ENCODE measurements at regions not wholly inside any gene's neighbourhood (a gene's known extent, or its start where the extent isn't known, plus 50 kb on each side); places are given as distances from the start of the nearest gene placed in this dataset.

GRCh38 chr3:72341920-72342319 lies 506.3 kb downstream of the SHQ1 start:
- no peak for DNase-seq (ENCODE audit: low read depth, low spot score)
- no TSS peak for BruUV-seq (replicated peaks)

More at GRCh38 chr3:72341920-72342319, 506.3 kb downstream of the SHQ1 start:
- H3K79me2 ChIP-seq (ENCODE audit: control insufficient read depth, insufficient read depth, low read length) = no peaks in the 10 kb centered on the region
- no peaks in the 10 kb centered on the region for H4K20me1 ChIP-seq (replicated peaks; ENCODE audit: control insufficient read depth, extremely low read depth, insufficient read depth, low read length)
- no peaks in the 10 kb centered on the region for H3K27me3 ChIP-seq (ENCODE audit: control insufficient read depth in 2 of 2, insufficient read depth in 2 of 2, low read length in 2 of 2)
- H3K4me1 ChIP-seq (ENCODE audit: control insufficient read depth, extremely low read depth, insufficient read depth, low read length) = peaks cover 3% of the 10 kb centered on the region
- ChIA-PET POLR2A (no interaction called here), CTCF (interaction anchor here (1.3 to 1.8 kb wide), 2 partner anchors 9 to 20 kb away, joined by 3 to 5 read pairs; no protein-coding TSS in a partner anchor)
- no peaks in the 10 kb centered on the region for H3K9me3 ChIP-seq (replicated peaks; ENCODE audit: control insufficient read depth, insufficient read depth, low read length)
- no peak for TF ChIP-seq MAX (IDR thresholded peaks at IDR 0.05; ENCODE audit: insufficient read depth, insufficient read length)
- no peak for TF ChIP-seq GATA2 (IDR thresholded peaks at IDR 0.05; ENCODE audit: insufficient read depth, insufficient read length, low read depth, low read length)
- TF ChIP-seq MYC (IDR thresholded peaks at IDR 0.05; ENCODE audit: low read depth, low read length) = no peak
- no peak for TF ChIP-seq JUN (IDR thresholded peaks at IDR 0.05; ENCODE audit: borderline replicate concordance, insufficient read depth, insufficient read length, low read depth)
- no peak for TF ChIP-seq FOS (IDR thresholded peaks at IDR 0.05; ENCODE audit: borderline replicate concordance, insufficient read depth, low read length)
- TF ChIP-seq CTCF (IDR thresholded peaks at IDR 0.05; ENCODE audit: extremely low read depth in 1 of 2, insufficient read depth in 1 of 2, low read depth in 1 of 2, low read length in 2 of 2) = no peak
- no peak for TF ChIP-seq POLR2A (IDR thresholded peaks at IDR 0.05; ENCODE audit: low read depth, low read length)
- TF ChIP-seq EZH2 (IDR thresholded peaks at IDR 0.05; ENCODE audit: borderline replicate concordance, low read depth, low read length, severe bottlenecking) = no peak
- TF ChIP-seq POLR2AphosphoS5 (IDR thresholded peaks at IDR 0.05; ENCODE audit: insufficient read depth, low read depth, low read length) = no peak
- no peak for FAIRE-seq
- intact Hi-C loops (cut with micrococcal nuclease) = no loop called here
- no peak overlapping the region for H3K4me2 ChIP-seq (ENCODE audit: insufficient read depth, low read length)
- no peak overlapping the region for H2AFZ ChIP-seq (ENCODE audit: low read depth, low read length)
- no peak overlapping the region for H3K27ac ChIP-seq (ENCODE audit: insufficient read depth, low read depth, low read length)
- H3K9me1 ChIP-seq (replicated peaks; ENCODE audit: control insufficient read depth, extremely low read depth, insufficient read depth, low read length) = no peaks in the 10 kb centered on the region
- dilution Hi-C loops (cut with MboI; ENCODE audit: extremely low pct_ligation_motif_present, low sequenced_read_pairs) = no loop called here
- H3K4me3 ChIP-seq (replicated peaks in 1 of 3; ENCODE audit: insufficient read depth in 1 of 3, low read depth in 1 of 3, low read length in 3 of 3) = no peak overlapping the region
- H3K36me3 ChIP-seq (ENCODE audit: control insufficient read depth in 2 of 2, extremely low read depth in 1 of 2, insufficient read depth in 2 of 2, low read length in 2 of 2) = no peaks in the 10 kb centered on the region
- no peak overlapping the region for H3K9ac ChIP-seq (replicated peaks; ENCODE audit: extremely low read depth, insufficient read depth, low read length)

Data from endothelial cell of umbilical vein (primary cell).